KMS-11 (cell line): ENCODE measurements at regions not wholly inside any gene's neighbourhood (a gene's known extent, or its start where the extent isn't known, plus 50 kb on each side); places are given as distances from the start of the nearest gene placed in this dataset.

Experiments
- H2AFZ ChIP-seq: fragments of 200-600 bp; sonication (generic); 2 replicates; pipeline ENCODE4 v1.6.1; 2016; ENCODE audit warnings: antibody characterized with exemption, mixed run types, low read depth
- H3K27ac ChIP-seq: fragments of 200-600 bp; sonication (generic); 2 replicates; pipeline ENCODE4 v1.6.1; 2016; ENCODE audit warnings: mild to moderate bottlenecking, mixed run types
- H3K27me3 ChIP-seq: fragments of 200-600 bp; sonication (generic); 2 replicates; pipeline ENCODE4 v1.6.1; 2017; ENCODE audit warnings: mild to moderate bottlenecking, low read depth, mixed run types, moderate library complexity; ENCODE audit not compliant: insufficient read depth
- H3K36me3 ChIP-seq: fragments of 200-600 bp; sonication (generic); 2 replicates; pipeline ENCODE4 v1.6.1; 2017; ENCODE audit warnings: mild to moderate bottlenecking, mixed run types; ENCODE audit not compliant: insufficient read depth
- H3K4me1 ChIP-seq: fragments of 200-600 bp; sonication (generic); 2 replicates; pipeline ENCODE4 v1.6.1; 2016; ENCODE audit warnings: mild to moderate bottlenecking, low read depth, mixed run types; ENCODE audit not compliant: poor library complexity, severe bottlenecking
- H3K4me2 ChIP-seq: fragments of 200-600 bp; sonication (generic); 2 replicates; pipeline ENCODE4 v1.7.0; 2016; ENCODE audit warnings: mild to moderate bottlenecking, mixed run types
- H3K4me3 ChIP-seq: fragments of 200-600 bp; sonication (generic); IDR thresholded peaks from 2 replicates; pipeline ENCODE4 v1.6.1; 2017; ENCODE audit warnings: low read depth, low read length, mixed read lengths; ENCODE audit not compliant: insufficient read depth
- H3K79me2 ChIP-seq: fragments of 200-600 bp; sonication (generic); 2 replicates; pipeline ENCODE4 v1.6.1; 2016; ENCODE audit warnings: low read depth, mixed run types; ENCODE audit not compliant: insufficient read depth
- H3K9ac ChIP-seq: fragments of 200-600 bp; sonication (generic); 2 replicates; pipeline ENCODE4 v1.6.1; 2016; ENCODE audit warnings: mild to moderate bottlenecking, mixed run types
- H4K20me1 ChIP-seq: fragments of 200-600 bp; sonication (generic); 2 replicates; pipeline ENCODE4 v1.6.1; 2016; ENCODE audit warnings: mild to moderate bottlenecking, mixed run types; ENCODE audit not compliant: insufficient read depth
- CTCF ChIP-seq: fragments of 200-600 bp; sonication (generic); conservative IDR thresholded peaks from 2 replicates; pipeline ENCODE4 v1.6.1; 2017; ENCODE audit warnings: low read depth, mild to moderate bottlenecking, antibody characterized with exemption, low read length, moderate library complexity, mixed read lengths

GRCh38 chr11:24400059-24400665 is 96.7 kb upstream of the LUZP2 start:
- Histone ChIP-seq H2AFZ (no peak overlapping the region), H4K20me1 (no peaks in the 10 kb centered on the region), H3K36me3 (no peaks in the 10 kb centered on the region), H3K4me1 (no peaks in the 10 kb centered on the region), H3K4me2 (no peak overlapping the region), H3K27me3 (no peaks in the 10 kb centered on the region), H3K27ac (no peak overlapping the region), H3K79me2 (no peaks in the 10 kb centered on the region), H3K4me3 (no peak overlapping the region), H3K9ac (no peak overlapping the region)
- no peak for TF ChIP-seq CTCF

DNA sequence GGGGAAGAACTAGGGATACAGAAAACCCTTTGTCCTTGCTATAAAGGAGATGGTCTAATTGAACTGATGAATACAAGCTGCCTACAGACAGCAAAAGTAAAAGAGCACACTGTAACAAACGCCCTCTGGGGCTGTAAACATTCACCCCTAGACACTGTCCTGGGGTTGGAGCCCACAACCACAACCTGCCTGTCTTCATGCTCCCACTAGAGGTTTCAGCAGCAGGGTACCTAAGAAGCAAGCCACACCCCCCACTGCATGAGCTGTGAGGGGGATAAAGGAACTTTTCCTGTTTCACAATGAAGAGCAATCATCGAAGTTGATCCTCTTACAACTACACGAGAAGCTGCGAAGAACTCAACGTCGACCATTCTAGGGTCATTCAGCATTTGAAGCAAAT is 90.5 kb upstream of the LUZP2 start:
- H3K4me1 ChIP-seq: no peaks in the 10 kb centered on the region
- no peak overlapping the region for H3K9ac ChIP-seq
- no peak overlapping the region for H2AFZ ChIP-seq
- H3K4me2 ChIP-seq: no peak overlapping the region
- no peaks in the 10 kb centered on the region for H3K27me3 ChIP-seq
- no peak overlapping the region for H3K27ac ChIP-seq
- no peaks in the 10 kb centered on the region for H3K36me3 ChIP-seq
- TF ChIP-seq CTCF: no peak
- no peaks in the 10 kb centered on the region for H4K20me1 ChIP-seq
- no peak overlapping the region for H3K4me3 ChIP-seq
- no peaks in the 10 kb centered on the region for H3K79me2 ChIP-seq

DNA sequence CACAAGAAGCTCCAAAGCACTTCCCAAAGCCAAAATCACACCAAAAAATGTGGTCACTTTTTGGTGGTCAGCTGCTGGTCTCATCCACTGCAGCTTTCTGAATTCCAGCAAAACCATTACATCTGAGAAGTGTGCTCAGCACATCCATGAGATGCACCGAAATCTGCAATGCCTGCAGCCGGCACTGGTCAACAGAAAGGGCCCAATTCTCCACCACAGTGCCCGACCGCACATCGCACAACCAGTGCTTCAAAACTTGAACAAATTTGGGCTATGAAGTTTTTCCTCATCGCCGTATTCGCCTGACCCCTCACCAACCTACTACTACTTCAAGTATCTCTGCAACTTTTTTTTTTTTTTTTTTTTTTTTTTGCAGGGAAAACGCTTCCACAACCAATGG is 89.9 kb upstream of the LUZP2 start:
- no peak overlapping the region for H3K9ac ChIP-seq
- H4K20me1 ChIP-seq: no peaks in the 10 kb centered on the region
- no peak overlapping the region for H3K4me2 ChIP-seq
- H3K4me1 ChIP-seq: no peaks in the 10 kb centered on the region
- no peaks in the 10 kb centered on the region for H3K36me3 ChIP-seq
- no peaks in the 10 kb centered on the region for H3K27me3 ChIP-seq
- no peak overlapping the region for H3K4me3 ChIP-seq
- no peaks in the 10 kb centered on the region for H3K79me2 ChIP-seq
- no peak overlapping the region for H2AFZ ChIP-seq
- H3K27ac ChIP-seq: no peak overlapping the region
- no peak for TF ChIP-seq CTCF

- H4K20me1 ChIP-seq: no peaks in the 10 kb centered on the region
- H3K4me3 ChIP-seq: no peak overlapping the region
- no peaks in the 10 kb centered on the region for H3K4me1 ChIP-seq
- no peak overlapping the region for H3K4me2 ChIP-seq
- H3K27me3 ChIP-seq: no peaks in the 10 kb centered on the region
- no peaks in the 10 kb centered on the region for H3K36me3 ChIP-seq
- no peaks in the 10 kb centered on the region for H3K79me2 ChIP-seq
- H3K9ac ChIP-seq: no peak overlapping the region
- H2AFZ ChIP-seq: no peak overlapping the region
- no peak overlapping the region for H3K27ac ChIP-seq
- no peak for TF ChIP-seq CTCF
Observed at GRCh38 chr11:24407733-24408132, 89.1 kb upstream of the LUZP2 start.
